Thyroid gland (tissue), 4 donors: ENCODE measurements at regions not wholly inside any gene's neighbourhood (a gene's known extent, or its start where the extent isn't known, plus 50 kb on each side); places are given as distances from the start of the nearest gene placed in this dataset.

ENCODE experiments used
- POLR2A ChIP-seq, 2 donors: fragments of 450-650 bp; IDR thresholded peaks; one replicate each; pipeline ENCODE4 v1.6.1; 2017; ENCODE audit warnings: antibody characterized with exemption in 2 of 2, mild to moderate bottlenecking in 2 of 2, moderate library complexity in 1 of 2
- TF ChIP-seq, protein P1 (sequence below), 6 experiments: fragments of 200-600 bp in 3 of 6; fragments of 450-650 bp in 3 of 6; sonication (generic) in 3 of 6; IDR thresholded peaks; one replicate each; pipeline ENCODE4 v1.5.1; 2016 to 2019; ENCODE audit warnings: antibody characterized with exemption in 6 of 6, mild to moderate bottlenecking in 2 of 6, inconsistent platforms in 1 of 6, moderate library complexity in 1 of 6

- TF ChIP-seq, protein P1, sequence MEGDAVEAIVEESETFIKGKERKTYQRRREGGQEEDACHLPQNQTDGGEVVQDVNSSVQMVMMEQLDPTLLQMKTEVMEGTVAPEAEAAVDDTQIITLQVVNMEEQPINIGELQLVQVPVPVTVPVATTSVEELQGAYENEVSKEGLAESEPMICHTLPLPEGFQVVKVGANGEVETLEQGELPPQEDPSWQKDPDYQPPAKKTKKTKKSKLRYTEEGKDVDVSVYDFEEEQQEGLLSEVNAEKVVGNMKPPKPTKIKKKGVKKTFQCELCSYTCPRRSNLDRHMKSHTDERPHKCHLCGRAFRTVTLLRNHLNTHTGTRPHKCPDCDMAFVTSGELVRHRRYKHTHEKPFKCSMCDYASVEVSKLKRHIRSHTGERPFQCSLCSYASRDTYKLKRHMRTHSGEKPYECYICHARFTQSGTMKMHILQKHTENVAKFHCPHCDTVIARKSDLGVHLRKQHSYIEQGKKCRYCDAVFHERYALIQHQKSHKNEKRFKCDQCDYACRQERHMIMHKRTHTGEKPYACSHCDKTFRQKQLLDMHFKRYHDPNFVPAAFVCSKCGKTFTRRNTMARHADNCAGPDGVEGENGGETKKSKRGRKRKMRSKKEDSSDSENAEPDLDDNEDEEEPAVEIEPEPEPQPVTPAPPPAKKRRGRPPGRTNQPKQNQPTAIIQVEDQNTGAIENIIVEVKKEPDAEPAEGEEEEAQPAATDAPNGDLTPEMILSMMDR (IDR thresholded peaks at IDR 0.05): no peak
- TF ChIP-seq POLR2A (IDR thresholded peaks at IDR 0.05): no peak
These were observed 133.5 kb upstream of the TMEM170B start for GRCh38 chr6:11404081-11404480.
